SJSA1 (cell line): ENCODE measurements at regions not wholly inside any gene's neighbourhood (a gene's known extent, or its start where the extent isn't known, plus 50 kb on each side); places are given as distances from the start of the nearest gene placed in this dataset.

ENCODE experiments used
- DNase-seq, 2 experiments: peaks; one replicate each; pipeline ENCODE4 v3.0.0-alpha.2; 2015 to 2020; ENCODE audit warnings: low spot score in 2 of 2, low read depth in 1 of 2
- H3K27ac ChIP-seq: fragments of 250-450 bp; sonication (Bioruptor Pico); 2 replicates; pipeline ENCODE4 v1.5.1; 2020; ENCODE audit warnings: mild to moderate bottlenecking, moderate library complexity
- H3K27me3 ChIP-seq: fragments of 250-450 bp; sonication (Bioruptor Pico); replicated peaks from 2 replicates; pipeline ENCODE4 v1.5.1; 2020; ENCODE audit warnings: mild to moderate bottlenecking, moderate library complexity
- H3K36me3 ChIP-seq: fragments of 250-450 bp; sonication (Bioruptor Pico); 2 replicates; pipeline ENCODE4 v1.5.1; 2020; ENCODE audit warnings: mild to moderate bottlenecking
- H3K4me1 ChIP-seq: fragments of 250-450 bp; sonication (Bioruptor Pico); replicated peaks from 2 replicates; pipeline ENCODE4 v1.6.1; 2021; ENCODE audit warnings: mild to moderate bottlenecking
- H3K4me3 ChIP-seq: fragments of 250-450 bp; sonication (Bioruptor Pico); 2 replicates; pipeline ENCODE4 v1.5.1; 2020; ENCODE audit warnings: mild to moderate bottlenecking
- H3K9me3 ChIP-seq: fragments of 250-450 bp; sonication (Bioruptor Pico); replicated peaks from 2 replicates; pipeline ENCODE4 v1.5.1; 2020; ENCODE audit warnings: mild to moderate bottlenecking

DNA sequence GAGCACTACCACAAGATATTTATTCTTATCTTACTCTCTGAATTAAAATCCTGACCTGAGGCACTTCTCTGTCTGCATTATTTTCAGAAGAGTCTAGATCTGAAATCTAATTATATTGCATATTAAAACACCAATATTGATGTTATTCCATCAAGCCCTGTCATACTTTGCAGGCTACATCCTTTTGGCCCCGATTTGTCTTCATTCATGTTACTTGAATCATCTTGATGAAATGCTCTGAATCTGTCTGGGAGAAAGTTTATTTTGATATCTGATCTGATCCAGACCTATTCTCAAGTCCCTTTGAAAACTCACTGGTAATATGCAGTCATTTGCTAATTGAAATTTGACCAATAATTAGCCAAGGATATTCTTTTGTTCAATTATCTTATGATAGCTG is 79.9 kb downstream of the BBS10 start:
- Histone ChIP-seq H3K9me3 (no peaks in the 10 kb centered on the region), H3K4me3 (no peak overlapping the region), H3K36me3 (no peaks in the 10 kb centered on the region; the same call in 1 of the 2 replicates), H3K27me3 (no peaks in the 10 kb centered on the region), H3K27ac (no peak overlapping the region), H3K4me1 (peaks cover 26% of the 10 kb centered on the region)
- DNase-seq: no peak

DNA sequence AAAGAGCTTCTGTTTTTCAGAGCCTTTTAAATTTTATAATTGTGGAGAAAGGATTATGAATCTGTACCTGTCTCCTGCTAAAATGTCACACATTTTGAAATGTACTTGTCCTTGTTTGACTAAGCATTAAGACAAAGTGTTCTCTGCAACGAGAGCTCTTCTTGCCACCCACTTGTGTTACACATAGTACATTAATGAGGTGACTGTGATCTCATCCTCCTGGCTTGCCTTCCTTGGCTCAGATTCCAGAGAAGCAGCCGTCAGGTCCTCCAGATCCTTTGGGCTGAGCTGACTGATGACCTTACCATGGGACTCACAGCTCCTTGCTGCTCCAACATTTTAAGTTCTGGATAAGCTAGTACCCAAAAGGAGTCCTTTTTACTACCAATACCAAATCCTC is 81.4 kb downstream of the BBS10 start:
- Histone ChIP-seq H3K27ac (no peak overlapping the region), H3K4me1 (peaks cover 26% of the 10 kb centered on the region), H3K4me3 (no peak overlapping the region), H3K9me3 (peaks cover under 1% of the 10 kb centered on the region; the same call in 1 of the 2 replicates), H3K27me3 (no peaks in the 10 kb centered on the region), H3K36me3 (no peaks in the 10 kb centered on the region; the same call in 1 of the 2 replicates)
- DNase-seq: peak; percentile 38 to 51

DNA sequence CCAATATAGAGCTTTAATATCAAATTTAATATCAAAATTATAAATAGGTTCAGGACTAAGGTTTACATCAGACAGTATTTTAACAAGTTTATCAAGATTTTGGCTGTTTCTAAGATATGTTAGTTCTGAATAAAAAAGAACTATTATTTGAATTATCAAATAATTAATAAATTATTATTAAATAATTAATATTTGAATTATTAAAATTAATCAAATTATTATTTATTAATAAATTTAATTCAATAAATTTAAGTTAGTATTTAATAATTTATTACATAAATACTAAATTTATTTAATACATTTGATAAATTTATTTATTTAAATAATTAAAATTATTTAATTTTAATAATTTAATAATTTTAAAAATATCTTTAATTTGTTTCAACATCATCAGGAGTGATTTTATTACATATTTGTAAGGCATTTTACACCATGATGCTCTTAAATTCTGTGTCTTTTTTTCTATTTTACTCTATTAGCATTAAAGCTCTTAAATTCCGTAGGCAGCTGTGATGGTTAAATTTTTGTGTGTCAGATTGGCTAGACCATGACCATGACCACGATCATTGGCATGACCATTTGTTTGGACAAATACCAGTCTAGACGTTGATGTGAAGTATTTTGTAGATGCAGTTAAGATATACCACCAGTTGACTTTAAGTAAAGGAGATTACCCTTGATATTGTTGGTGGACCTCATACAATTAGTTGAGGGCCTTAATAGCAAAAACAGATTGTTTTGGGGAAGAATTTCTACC is 82.6 kb downstream of the BBS10 start:
- Histone ChIP-seq H3K27me3 (no peaks in the 10 kb centered on the region), H3K4me3 (no peak overlapping the region), H3K9me3 (peaks cover 5% of the 10 kb centered on the region), H3K27ac (no peak overlapping the region), H3K36me3 (peaks cover 4% of the 10 kb centered on the region; the same call in 1 of the 2 replicates), H3K4me1 (peaks cover 29% of the 10 kb centered on the region)
- DNase-seq: no peak

DNA sequence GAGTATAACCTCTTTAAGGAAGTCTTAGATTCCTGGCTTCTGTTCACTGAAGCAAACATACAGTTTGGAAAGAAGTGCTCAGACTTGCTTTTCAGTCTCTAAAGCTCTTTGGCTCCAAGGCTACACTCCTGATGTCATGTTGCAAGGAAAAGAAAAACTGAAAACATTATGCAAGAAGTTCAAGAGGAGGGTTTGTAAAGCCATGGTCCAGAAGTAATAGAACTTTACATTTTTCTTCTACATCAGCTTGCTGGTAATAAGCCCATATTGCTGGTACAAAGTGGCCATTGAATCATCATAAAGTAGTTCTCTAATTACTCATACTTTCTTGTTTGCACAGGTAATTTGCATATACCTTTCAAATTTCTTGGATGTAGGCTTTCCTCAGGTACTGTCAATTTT is 83.6 kb downstream of the BBS10 start:
- no peak for DNase-seq
- H3K36me3 ChIP-seq: peaks cover 4% of the 10 kb centered on the region; the same call in 1 of the 2 replicates
- no peak overlapping the region for H3K27ac ChIP-seq
- H3K27me3 ChIP-seq: no peaks in the 10 kb centered on the region
- H3K9me3 ChIP-seq: peaks cover 5% of the 10 kb centered on the region
- no peak overlapping the region for H3K4me3 ChIP-seq
- H3K4me1 ChIP-seq: peaks cover 38% of the 10 kb centered on the region

DNA sequence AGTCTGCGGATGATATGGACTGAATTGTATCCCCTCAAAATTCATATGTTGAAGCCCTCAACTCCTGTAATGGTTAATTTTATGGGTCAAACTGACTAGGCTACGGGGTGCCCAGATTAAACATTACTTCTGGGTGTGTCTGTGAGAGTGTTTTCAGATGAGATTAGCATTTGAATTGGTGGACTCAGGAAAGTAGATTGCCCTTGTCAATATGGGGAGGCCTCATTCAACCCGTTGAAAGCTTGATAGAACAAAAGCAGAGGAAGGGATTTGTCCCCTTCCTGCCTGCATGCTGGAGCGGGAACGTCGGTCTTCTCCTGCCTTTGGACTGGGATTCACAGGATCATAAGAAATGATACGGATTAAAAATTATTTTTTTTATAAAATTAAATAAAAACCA is 84.5 kb downstream of the BBS10 start:
- Histone ChIP-seq H3K9me3 (peaks cover 5% of the 10 kb centered on the region), H3K36me3 (peaks cover 4% of the 10 kb centered on the region; the same call in 1 of the 2 replicates), H3K4me1 (peaks cover 47% of the 10 kb centered on the region), H3K4me3 (no peak overlapping the region), H3K27me3 (no peaks in the 10 kb centered on the region), H3K27ac (no peak overlapping the region)
- DNase-seq: no peak

DNA sequence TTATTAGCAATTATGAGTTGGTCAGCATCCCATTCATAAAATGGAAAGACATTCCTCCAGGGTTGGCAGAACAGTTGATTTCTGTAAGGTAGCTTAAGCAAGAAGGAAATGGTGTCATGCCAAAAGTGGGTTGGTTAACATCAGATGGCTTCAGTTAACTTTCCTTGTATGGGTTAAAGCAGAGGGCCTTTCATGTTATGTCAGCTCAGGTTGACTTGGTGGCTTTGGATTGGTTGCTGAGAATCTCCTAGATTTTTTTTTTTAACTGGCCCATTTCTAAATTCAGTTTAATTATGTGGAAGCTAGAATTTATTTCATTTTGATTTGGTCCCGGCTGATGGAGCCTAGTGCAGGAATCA is 87.8 kb downstream of the BBS10 start:
- no peak overlapping the region; the same call in 1 of the 2 replicates for H3K4me3 ChIP-seq
- DNase-seq: no peak
- peaks cover 27% of the 10 kb centered on the region for H3K4me1 ChIP-seq
- peaks cover 4% of the 10 kb centered on the region; the same call in 1 of the 2 replicates for H3K36me3 ChIP-seq
- peak overlapping the region; percentile 74; the same call in 1 of the 2 replicates for H3K27ac ChIP-seq
- peaks cover 5% of the 10 kb centered on the region for H3K9me3 ChIP-seq
- no peaks in the 10 kb centered on the region for H3K27me3 ChIP-seq

DNA sequence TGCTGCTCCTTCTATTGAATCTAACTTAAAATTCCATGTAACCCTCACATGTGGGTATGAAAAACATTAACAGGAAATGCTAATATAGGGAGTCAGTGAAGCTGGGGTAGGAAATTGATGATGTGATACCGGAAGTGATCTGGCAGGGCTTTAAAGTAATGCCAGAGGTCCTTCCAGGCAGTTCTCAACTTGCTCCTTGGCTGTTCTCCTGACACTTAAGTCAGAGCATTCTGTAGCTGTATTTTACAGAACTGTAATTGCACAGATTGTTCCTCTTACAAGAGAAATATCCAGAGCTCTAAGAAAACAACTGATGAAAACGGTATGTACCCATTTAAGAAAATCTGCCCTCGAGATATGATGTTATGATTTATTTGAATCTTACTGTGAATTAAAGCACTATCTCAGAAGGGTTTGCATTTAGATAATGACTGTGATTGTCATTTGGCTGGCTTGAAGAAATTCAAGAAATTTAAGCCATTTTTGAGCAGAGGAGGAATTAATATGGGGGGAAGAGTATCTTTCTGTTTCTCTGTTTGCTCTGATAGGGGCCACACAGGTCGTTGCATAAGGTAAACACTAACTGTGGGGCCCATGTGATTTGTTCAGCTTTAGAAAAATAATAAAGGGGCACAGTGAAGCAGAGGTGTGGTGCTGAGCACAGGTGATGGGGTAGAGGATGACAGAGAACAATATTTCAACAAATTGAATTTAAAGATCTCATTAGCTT is 88.4 kb downstream of the BBS10 start:
- DNase-seq: peak in 1 of 2 experiments; percentile 47
- peaks cover 27% of the 10 kb centered on the region for H3K4me1 ChIP-seq
- H3K4me3 ChIP-seq: peak overlapping the region; percentile 2; the same call in 1 of the 2 replicates
- peaks cover 4% of the 10 kb centered on the region; the same call in 1 of the 2 replicates for H3K36me3 ChIP-seq
- peak overlapping the region; percentile 74 for H3K27ac ChIP-seq
- no peaks in the 10 kb centered on the region for H3K27me3 ChIP-seq
- H3K9me3 ChIP-seq: peaks cover 5% of the 10 kb centered on the region

DNA sequence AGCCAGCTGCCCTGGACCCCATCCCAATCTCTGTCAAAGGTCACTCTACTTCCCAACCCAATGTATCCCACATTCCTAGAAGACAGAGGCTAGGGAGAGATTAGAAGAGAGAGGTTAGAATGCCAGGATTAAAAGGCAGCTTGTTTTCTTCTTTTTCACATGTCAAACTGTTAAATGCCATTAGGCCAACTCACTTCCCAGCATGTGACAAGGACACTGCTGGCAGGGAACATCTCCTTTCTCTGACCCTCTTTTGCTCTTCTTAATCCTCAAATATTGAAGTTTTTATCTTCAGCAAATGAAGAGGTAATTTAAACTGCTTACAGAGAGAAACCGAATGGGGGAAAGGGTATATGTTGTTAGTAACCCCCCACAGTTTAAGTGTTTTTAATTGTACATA is 89.1 kb downstream of the BBS10 start:
- no peaks in the 10 kb centered on the region for H3K27me3 ChIP-seq
- H3K4me3 ChIP-seq: no peak overlapping the region
- H3K9me3 ChIP-seq: peaks cover 5% of the 10 kb centered on the region
- DNase-seq: no peak
- H3K27ac ChIP-seq: peak overlapping the region; percentile 74
- H3K36me3 ChIP-seq: 0 out of 2 replicates have a peak, but pooled peaks cover 4% of the 10 kb centered on the region
- H3K4me1 ChIP-seq: peaks cover 27% of the 10 kb centered on the region

DNA sequence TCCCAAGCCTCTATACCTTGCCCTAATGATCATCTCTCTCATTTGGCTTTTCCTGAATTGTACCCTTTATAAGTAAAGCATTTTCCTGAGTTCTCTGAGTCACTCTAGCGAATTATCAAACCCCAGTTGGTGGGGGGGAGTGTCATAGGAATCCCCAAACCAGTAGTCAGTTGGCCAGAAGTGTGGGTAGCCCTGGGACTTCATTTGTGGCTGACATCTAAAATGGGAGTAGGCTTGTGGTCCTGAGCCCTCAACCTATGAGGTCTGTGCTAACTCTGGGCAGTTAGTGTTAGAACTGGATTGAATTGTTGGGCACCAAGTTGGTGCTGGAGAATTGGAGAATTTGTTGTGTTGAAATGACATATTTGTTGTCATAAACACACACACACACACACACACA is 91.3 kb downstream of the BBS10 start:
- peaks cover 5% of the 10 kb centered on the region for H3K9me3 ChIP-seq
- no peak overlapping the region for H3K4me3 ChIP-seq
- H3K4me1 ChIP-seq: peaks cover 27% of the 10 kb centered on the region
- DNase-seq: no peak
- no peaks in the 10 kb centered on the region for H3K27me3 ChIP-seq
- 0 out of 2 replicates have a peak, but pooled peaks cover 4% of the 10 kb centered on the region for H3K36me3 ChIP-seq
- no peak overlapping the region for H3K27ac ChIP-seq

DNA sequence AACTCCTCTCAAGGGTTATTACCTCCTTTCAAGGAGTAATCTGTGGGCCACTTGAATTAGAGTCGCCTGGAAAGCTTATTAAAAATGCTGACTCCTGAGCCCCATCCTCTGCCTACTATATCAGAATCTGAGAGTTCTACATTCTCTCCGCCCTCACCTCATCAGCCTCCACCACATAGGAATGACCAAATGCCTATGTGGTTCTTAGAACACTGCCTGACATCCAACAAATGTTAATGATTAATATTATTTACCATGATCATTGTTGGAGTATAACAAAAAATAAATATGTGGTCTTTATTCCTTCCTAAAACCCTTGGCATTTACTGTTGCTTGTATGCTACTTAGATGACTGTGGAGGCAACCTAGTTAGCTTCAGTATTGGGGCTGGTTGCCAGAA is 91.9 kb downstream of the BBS10 start:
- H3K36me3 ChIP-seq: 0 out of 2 replicates have a peak, but pooled peaks cover 1% of the 10 kb centered on the region
- H3K9me3 ChIP-seq: no peaks in the 10 kb centered on the region; the same call in 1 of the 2 replicates
- no peak overlapping the region for H3K27ac ChIP-seq
- H3K27me3 ChIP-seq: no peaks in the 10 kb centered on the region
- H3K4me1 ChIP-seq: peaks cover 26% of the 10 kb centered on the region
- DNase-seq: no peak
- H3K4me3 ChIP-seq: no peak overlapping the region

DNA sequence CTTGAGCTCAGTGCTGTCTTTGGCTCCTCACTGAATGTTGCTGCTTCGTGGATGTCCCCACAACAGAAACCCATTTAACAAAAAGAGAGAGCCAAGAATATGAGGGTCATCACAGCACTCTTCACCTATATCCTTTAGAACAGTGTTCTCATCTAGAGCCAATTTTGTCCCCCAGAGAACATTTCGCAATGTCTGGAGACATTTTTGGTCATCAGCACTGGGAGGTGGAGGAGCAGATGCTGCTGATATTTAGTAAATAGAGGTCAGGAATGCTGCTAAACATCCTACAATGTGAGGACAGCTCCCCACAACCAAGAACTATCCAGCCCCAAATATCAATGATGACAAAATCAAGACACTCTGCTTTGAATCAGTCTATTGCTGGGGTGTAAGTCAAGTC is 92.5 kb downstream of the BBS10 start:
- peaks cover 24% of the 10 kb centered on the region for H3K4me1 ChIP-seq
- H3K4me3 ChIP-seq: no peak overlapping the region
- no peak for DNase-seq
- H3K9me3 ChIP-seq: no peaks in the 10 kb centered on the region
- H3K27me3 ChIP-seq: no peaks in the 10 kb centered on the region
- no peaks in the 10 kb centered on the region for H3K36me3 ChIP-seq
- no peak overlapping the region for H3K27ac ChIP-seq

DNA sequence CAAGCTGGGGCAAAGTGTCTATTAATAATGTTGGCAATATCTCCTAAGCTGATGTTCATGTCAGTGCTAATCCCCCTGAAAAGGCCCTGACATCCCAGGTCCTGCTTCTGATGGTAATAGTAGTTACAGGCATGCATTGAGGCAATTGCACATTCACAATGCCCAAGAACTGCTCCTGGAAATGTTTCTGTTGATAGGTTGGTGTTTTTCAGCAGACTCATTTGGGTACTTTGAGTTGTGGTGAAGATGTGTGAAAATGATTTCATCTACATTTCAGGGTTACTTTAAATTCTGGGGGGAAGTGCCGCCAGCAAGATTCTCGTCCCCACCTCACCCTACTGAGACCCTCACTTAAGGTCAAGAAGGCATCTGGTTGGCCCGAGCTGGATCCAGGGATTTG is 92.9 kb downstream of the BBS10 start:
- DNase-seq: no peak
- no peaks in the 10 kb centered on the region for H3K36me3 ChIP-seq
- H3K9me3 ChIP-seq: no peaks in the 10 kb centered on the region
- peaks cover 24% of the 10 kb centered on the region for H3K4me1 ChIP-seq
- no peak overlapping the region for H3K4me3 ChIP-seq
- H3K27me3 ChIP-seq: no peaks in the 10 kb centered on the region
- no peak overlapping the region for H3K27ac ChIP-seq

DNA sequence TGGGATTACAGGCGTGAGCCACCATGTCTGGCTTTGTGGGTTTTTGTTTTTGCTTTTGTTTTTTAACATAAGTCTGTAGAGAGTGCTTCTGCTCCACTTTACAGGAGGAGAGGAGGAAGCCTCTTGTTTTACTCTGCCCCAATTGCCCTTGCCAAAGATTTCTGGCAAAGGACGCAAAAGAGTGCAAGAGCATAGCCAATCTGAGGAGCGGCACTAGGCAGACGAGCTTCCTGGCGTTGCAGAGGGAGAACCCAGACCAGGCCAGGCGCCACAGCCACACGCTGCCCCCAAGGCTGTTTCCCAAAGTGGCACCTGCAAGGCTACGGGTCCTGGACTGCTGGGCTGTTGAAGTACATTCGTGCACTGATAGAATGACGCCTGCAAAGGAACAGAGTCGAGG is 96.2 kb downstream of the BBS10 start:
- Histone ChIP-seq H3K4me1 (peaks cover 13% of the 10 kb centered on the region), H3K36me3 (no peaks in the 10 kb centered on the region), H3K27ac (no peak overlapping the region), H3K9me3 (no peaks in the 10 kb centered on the region), H3K27me3 (no peaks in the 10 kb centered on the region), H3K4me3 (no peak overlapping the region)
- no peak for DNase-seq

DNA sequence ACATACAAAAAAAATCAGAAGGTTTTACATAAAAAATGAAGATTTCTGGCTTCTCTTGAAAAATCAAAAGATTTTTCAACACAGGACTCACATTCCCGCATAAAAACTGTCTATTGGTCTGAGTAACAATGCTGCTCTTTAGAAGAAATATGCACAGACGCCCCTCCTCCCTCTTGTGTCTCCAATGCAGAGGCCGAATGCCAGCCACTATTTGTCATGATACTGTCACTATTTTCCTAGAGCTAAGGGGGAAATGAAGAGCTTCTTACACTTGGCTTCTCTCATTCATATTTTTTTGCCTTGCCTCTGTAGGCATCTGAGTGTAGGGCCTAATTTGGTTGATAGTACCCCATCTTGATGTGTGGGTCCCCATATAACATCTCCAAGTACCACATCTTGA is 98.0 kb downstream of the BBS10 start:
- Histone ChIP-seq H3K4me3 (no peak overlapping the region), H3K4me1 (peaks cover 13% of the 10 kb centered on the region), H3K36me3 (no peaks in the 10 kb centered on the region), H3K27me3 (no peaks in the 10 kb centered on the region), H3K27ac (no peak overlapping the region), H3K9me3 (no peaks in the 10 kb centered on the region)
- DNase-seq: peak; percentile 52 to 58
